GM10266 (cell line): ENCODE measurements at regions not wholly inside any gene's neighbourhood (a gene's known extent, or its start where the extent isn't known, plus 50 kb on each side); places are given as distances from the start of the nearest gene placed in this dataset.

Source experiments
- DNase-seq: peaks from one replicate; pipeline ENCODE4 v3.0.0; 2012; ENCODE audit errors: extremely low spot score
- CTCF ChIP-seq: IDR thresholded peaks from 2 replicates; pipeline ENCODE4 v1.5.1; 2012; ENCODE audit warnings: mild to moderate bottlenecking, low read depth; ENCODE audit not compliant: control insufficient read depth, insufficient read depth; ENCODE audit errors: missing control alignments

DNA sequence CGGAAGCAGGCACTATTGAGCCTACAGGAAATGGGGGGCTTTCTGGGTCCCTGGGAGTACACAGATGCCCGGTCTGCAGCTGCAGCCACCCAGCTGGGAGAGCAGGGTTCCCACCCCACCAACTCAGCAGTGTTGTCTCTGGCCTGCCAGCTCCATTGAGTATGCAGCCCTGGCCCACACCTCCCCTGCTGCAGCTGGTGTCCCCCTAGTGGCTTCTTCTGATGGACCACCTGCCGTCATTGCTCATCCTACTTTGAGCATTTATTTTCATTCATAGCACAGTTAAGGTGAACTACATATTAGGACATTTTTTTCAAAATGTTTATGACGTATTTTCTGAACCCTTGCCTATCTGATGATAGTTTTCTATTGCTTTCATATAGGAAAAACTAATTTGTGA is 189.8 kb upstream of the LYPLAL1 start:
- no peak for TF ChIP-seq CTCF

DNA sequence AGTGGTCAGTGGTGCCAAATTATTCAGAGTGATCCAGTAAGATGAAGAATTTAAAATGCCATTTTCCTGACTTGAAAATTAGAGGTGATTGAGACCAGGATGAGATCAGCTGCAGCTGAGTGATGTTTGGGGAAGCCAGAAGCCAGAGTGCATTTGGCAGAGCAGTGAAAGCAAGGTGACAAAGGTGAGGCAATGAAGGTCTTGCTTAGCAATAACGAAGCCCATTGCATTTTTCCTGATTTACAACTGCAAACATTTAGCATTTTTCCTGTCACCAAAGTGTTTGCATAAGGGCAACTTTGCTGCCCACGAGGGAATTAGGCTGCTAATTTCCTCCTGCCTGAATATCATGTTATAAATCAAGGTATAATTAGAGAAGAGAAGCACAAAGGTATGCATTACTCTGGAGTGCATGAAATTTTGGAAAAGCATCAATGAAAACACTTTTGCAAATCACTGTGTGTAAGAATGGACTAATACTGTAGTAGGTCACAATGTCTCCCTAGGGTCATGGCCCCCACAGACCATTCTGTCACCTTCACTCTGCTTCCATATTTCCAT is 188.2 kb upstream of the LYPLAL1 start:
- DNase-seq: no peak

More for the DNA sequence above, 189.8 kb upstream of the LYPLAL1 start:
- DNase-seq: no peak

DNA sequence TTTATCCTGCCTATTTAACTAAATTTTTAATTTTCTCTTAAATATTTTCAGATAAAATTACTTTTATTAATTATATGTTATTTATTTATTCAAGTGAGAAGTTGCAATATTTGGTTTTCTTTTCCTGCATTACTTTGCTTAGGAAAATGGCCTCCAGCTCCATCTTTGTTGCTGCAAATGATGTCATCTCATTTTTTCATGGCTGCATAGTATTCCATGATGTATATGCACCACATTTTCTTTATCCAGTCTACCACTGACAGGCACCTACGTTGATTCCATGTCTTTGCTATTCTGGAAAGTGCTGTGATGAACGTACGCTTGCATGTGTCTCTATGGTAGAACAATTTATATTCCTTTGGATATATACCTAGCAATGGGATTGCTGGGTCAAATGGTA is 186.9 kb upstream of the LYPLAL1 start:
- no peak for TF ChIP-seq CTCF
- no peak for DNase-seq

More for the DNA sequence above, 188.2 kb upstream of the LYPLAL1 start:
- TF ChIP-seq CTCF: no peak

DNA sequence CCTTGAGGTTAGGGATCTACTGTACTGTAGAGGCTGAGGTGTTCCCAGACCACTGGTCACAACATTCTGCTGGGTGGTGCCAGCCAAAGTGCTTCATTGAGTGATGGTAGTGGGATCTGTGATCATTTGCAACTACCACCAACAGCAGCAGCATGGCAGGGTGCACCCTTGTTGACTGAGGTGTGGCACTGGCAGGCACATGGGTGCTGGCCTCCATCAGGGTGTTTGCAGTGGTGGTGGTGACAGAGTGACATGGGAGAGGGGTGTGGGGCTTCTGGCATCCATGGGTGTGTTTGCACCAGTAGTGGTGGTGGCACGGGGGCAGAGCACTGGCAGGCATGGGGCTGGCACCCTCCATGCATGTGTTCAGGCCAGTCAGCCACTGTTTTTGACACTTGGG is 183.7 kb upstream of the LYPLAL1 start:
- no peak for TF ChIP-seq CTCF

GRCh38 chr1:218991089-218991488 is 182.6 kb upstream of the LYPLAL1 start:
- no peak for DNase-seq

More for the DNA sequence above, 183.7 kb upstream of the LYPLAL1 start:
- no peak for DNase-seq

DNA sequence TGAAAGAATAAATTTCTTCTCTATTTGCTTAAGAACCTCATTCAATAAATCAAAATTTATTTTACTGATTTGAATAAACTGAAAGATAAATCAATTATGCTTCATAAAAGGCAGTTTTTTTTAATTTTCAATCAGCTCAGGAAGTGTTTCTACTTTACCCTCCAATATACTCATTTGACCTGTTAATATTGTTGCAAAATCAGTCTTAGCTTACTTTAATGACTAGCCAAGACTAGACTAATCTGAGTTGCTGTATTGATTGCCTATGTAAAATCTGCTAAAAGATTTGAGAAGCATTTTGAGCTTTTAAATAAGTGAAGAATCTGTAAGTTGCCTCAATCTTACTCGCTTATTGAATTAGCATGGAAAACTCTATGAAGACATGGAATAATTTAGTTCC is 179.1 kb upstream of the LYPLAL1 start:
- DNase-seq: no peak
- TF ChIP-seq CTCF: no peak

More at GRCh38 chr1:218991089-218991488, 182.6 kb upstream of the LYPLAL1 start:
- TF ChIP-seq CTCF: no peak

DNA sequence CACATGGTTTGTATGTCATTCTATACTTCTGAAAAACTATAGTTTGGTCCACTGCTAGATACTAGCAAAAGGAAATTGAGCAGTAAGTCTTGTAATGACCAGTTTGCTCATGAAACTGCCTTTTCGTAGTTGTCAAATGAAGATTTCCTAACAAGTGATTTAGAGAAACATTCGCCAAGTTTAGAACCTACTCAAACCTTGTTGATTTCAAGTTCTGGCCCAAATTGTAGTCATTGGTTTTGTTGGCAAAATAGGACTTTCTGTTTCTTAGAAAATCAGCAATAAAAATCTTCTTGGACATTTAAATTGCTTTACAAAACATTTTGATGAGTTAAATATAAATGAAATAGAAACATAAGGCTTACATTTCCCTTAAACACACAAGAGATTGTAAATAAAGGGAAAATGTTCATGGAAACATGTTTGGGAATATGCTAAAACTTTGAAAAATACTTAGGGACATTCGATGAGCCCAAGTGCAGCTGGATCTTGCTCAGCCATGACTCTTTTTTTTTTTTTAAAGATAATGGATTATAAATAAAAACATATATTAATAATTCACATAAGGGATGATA is 178.5 kb upstream of the LYPLAL1 start:
- DNase-seq: no peak
- TF ChIP-seq CTCF: no peak
